ENCODE measurements at regions not wholly inside any gene's neighbourhood (a gene's known extent, or its start where the extent isn't known, plus 50 kb on each side); places are given as distances from the start of the nearest gene placed in this dataset.

DNA sequence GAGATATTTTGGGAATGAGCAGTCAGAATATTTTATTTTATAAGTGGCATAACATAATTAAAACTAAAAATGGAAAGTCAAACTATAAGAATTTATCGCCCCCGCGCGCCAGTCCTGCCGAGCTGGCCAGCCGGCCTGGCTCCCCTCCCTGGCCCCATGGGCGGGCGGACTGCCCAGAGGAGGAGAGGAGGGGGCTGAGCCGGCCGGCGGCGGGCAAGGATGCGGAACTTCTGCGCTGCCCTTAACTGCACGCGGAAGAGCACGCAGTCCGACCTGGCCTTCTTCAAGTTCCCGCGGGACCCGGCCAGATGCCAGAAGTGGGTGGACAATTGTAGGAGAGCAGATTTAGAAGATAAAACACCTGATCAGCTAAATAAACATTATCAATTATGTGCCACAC lies 96.8 kb downstream of the DKK1 start:
- H3K18ac ChIP-seq (ENCODE audit: insufficient read length, low read depth, low read length): no peak overlapping the region
- H2BK5ac ChIP-seq (ENCODE audit: insufficient read length, low read length): no peak overlapping the region
- H2BK15ac ChIP-seq (ENCODE audit: low read depth, low read length): no peak overlapping the region
- DNase-seq: no peak
- Mint-ChIP-seq H3K27ac (no peak overlapping the region), H3K9me3 (no peaks in the 10 kb centered on the region), H3K4me3 (no peak overlapping the region), H3K36me3 (ENCODE audit: insufficient read depth in 1 of 3, low read depth in 3 of 3) (no peaks in the 10 kb centered on the region), H3K4me1 (no peaks in the 10 kb centered on the region), H3K27me3 (ENCODE audit: low read depth) (no peaks in the 10 kb centered on the region)
- H3K27me3 ChIP-seq (ENCODE audit: insufficient read depth, low read length): no peaks in the 10 kb centered on the region
- no peak overlapping the region for H3K27ac ChIP-seq (ENCODE audit: insufficient read length, low read depth, low read length)
- H3K79me2 ChIP-seq (ENCODE audit: insufficient read depth, low read length): no peaks in the 10 kb centered on the region
- H3K4me2 ChIP-seq (ENCODE audit: insufficient read depth, insufficient read length, low read length): no peak overlapping the region
- no peak overlapping the region for H4K91ac ChIP-seq (ENCODE audit: insufficient read length, low read depth, low read length)
- no peak overlapping the region for H3K4ac ChIP-seq (ENCODE audit: low read depth, low read length)
- H2AK5ac ChIP-seq (ENCODE audit: insufficient read length, low read length): no peak overlapping the region
- TF ChIP-seq CTCF (conservative IDR thresholded peaks at IDR 0.05): no peak
- no peaks in the 10 kb centered on the region for H4K20me1 ChIP-seq (ENCODE audit: control insufficient read depth, insufficient read depth, insufficient read length)
- H3K56ac ChIP-seq (ENCODE audit: insufficient read length, low read depth, low read length): no peak overlapping the region
- no peaks in the 10 kb centered on the region for H3K23me2 ChIP-seq (ENCODE audit: insufficient read length, low read depth, low read length, poor library complexity, severe bottlenecking)
- H2BK12ac ChIP-seq (ENCODE audit: insufficient read length, low read depth, low read length): no peak overlapping the region
- H3K14ac ChIP-seq (ENCODE audit: insufficient read depth, low read length): no peak overlapping the region
- H2BK20ac ChIP-seq (ENCODE audit: low read depth, low read length, poor library complexity, severe bottlenecking): no peak overlapping the region
- no peak overlapping the region for H2AFZ ChIP-seq (ENCODE audit: low read length)
- H4K8ac ChIP-seq (replicated peaks; ENCODE audit: insufficient read length, low read depth, low read length): no peak overlapping the region
- H2BK120ac ChIP-seq (ENCODE audit: low read depth, low read length, poor library complexity, severe bottlenecking): no peak overlapping the region
- H4K5ac ChIP-seq (ENCODE audit: insufficient read length, low read depth, low read length): no peak overlapping the region
- H3K4me1 ChIP-seq (ENCODE audit: insufficient read depth, low read length): no peaks in the 10 kb centered on the region
- H3T11ph ChIP-seq (ENCODE audit: low read length): no peak overlapping the region
- no CpG with 5 or more reads among the region's 21 CpGs for WGBS (ENCODE audit: extremely low coverage, insufficient read length, low lambda C conversion rate)
- no peak overlapping the region for H3K23ac ChIP-seq (ENCODE audit: insufficient read length, low read depth, low read length)
- no peaks in the 10 kb centered on the region for H3K79me1 ChIP-seq (ENCODE audit: insufficient read depth, low read depth, low read length, poor library complexity, severe bottlenecking)
- H3K9ac ChIP-seq (ENCODE audit: extremely low read depth, insufficient read length, low read length): no peak overlapping the region
- no peaks in the 10 kb centered on the region for H3K9me3 ChIP-seq (ENCODE audit: control insufficient read depth, low read depth, low read length)
